Astrocyte (in vitro differentiated cells and primary cell): ENCODE measurements at regions not wholly inside any gene's neighbourhood (a gene's known extent, or its start where the extent isn't known, plus 50 kb on each side); places are given as distances from the start of the nearest gene placed in this dataset.

Source experiments
- DNase-seq: peaks from one replicate; pipeline ENCODE4 v3.0.0-alpha.2; 2010; ENCODE audit warnings: low read depth
- FAIRE-seq: peaks from 2 replicates; lab custom pipeline; 2011; peaks lifted over from hg19 to GRCh38; lab: Jason Lieb, UNC
- H2AFZ ChIP-seq: 2 replicates; pipeline ENCODE4 v1.6.0; 2012; ENCODE audit warnings: low read depth, low read length, inconsistent platforms
- H3K27ac ChIP-seq: 2 replicates; pipeline ENCODE4 v1.5.1; 2011; ENCODE audit warnings: low read depth, low read length, inconsistent platforms
- H3K27me3 ChIP-seq: 2 replicates; pipeline ENCODE4 v1.6.0; 2011; ENCODE audit warnings: low read length, inconsistent platforms; ENCODE audit not compliant: insufficient read depth
- H3K36me3 ChIP-seq: 2 replicates; pipeline ENCODE4 v1.5.1; 2011; ENCODE audit warnings: low read length, inconsistent platforms; ENCODE audit not compliant: insufficient read depth
- H3K4me1 ChIP-seq: 2 replicates; pipeline ENCODE4 v1.5.1; 2011; ENCODE audit warnings: low read length, inconsistent platforms; ENCODE audit not compliant: insufficient read depth
- H3K4me2 ChIP-seq: 2 replicates; pipeline ENCODE4 v1.6.0; 2012; ENCODE audit warnings: low read length, inconsistent platforms
- H3K4me3 ChIP-seq: 2 replicates; pipeline ENCODE4 v1.5.1; 2011; ENCODE audit warnings: low read depth, mild to moderate bottlenecking, low read length, inconsistent platforms; ENCODE audit not compliant: insufficient read depth
- H3K79me2 ChIP-seq: 2 replicates; pipeline ENCODE4 v1.6.0; 2012; ENCODE audit warnings: mild to moderate bottlenecking, low read length, inconsistent platforms; ENCODE audit not compliant: insufficient read depth
- H3K9ac ChIP-seq: 2 replicates; pipeline ENCODE4 v1.6.0; 2012; ENCODE audit warnings: mild to moderate bottlenecking, low read length, inconsistent platforms
- H3K9me3 ChIP-seq: 2 replicates; pipeline ENCODE4 v1.5.1; 2012; ENCODE audit warnings: low read depth, mild to moderate bottlenecking, low read length, inconsistent platforms; ENCODE audit not compliant: insufficient read depth
- H4K20me1 ChIP-seq: 2 replicates; pipeline ENCODE4 v1.6.0; 2012; ENCODE audit warnings: low read length, inconsistent platforms; ENCODE audit not compliant: insufficient read depth
- H3K27ac Mint-ChIP-seq: one replicate; pipeline ENCODE4 v1.8.0; 2021; ENCODE audit warnings: mild to moderate bottlenecking, mixed read lengths; ENCODE audit not compliant: unreplicated experiment
- H3K27me3 Mint-ChIP-seq: one replicate; pipeline ENCODE4 v1.8.0; 2021; ENCODE audit warnings: low read depth, mixed read lengths; ENCODE audit not compliant: unreplicated experiment
- H3K36me3 Mint-ChIP-seq: one replicate; pipeline ENCODE4 v1.8.0; 2021; ENCODE audit warnings: low read depth, mixed read lengths; ENCODE audit not compliant: unreplicated experiment
- H3K4me1 Mint-ChIP-seq: one replicate; pipeline ENCODE4 v1.8.0; 2021; ENCODE audit warnings: low read depth, mixed read lengths; ENCODE audit not compliant: unreplicated experiment
- H3K4me3 Mint-ChIP-seq: one replicate; pipeline ENCODE4 v1.8.0; 2021; ENCODE audit warnings: mild to moderate bottlenecking, moderate library complexity, mixed read lengths; ENCODE audit not compliant: unreplicated experiment
- H3K9me3 Mint-ChIP-seq: one replicate; pipeline ENCODE4 v1.8.0; 2021; ENCODE audit warnings: mild to moderate bottlenecking, mixed read lengths; ENCODE audit not compliant: unreplicated experiment
- EZH2 ChIP-seq: IDR thresholded peaks from 2 replicates; pipeline ENCODE4 v1.6.1; 2012; ENCODE audit warnings: mild to moderate bottlenecking, low read length, inconsistent platforms; ENCODE audit not compliant: insufficient read depth
- TF ChIP-seq, protein P1 (sequence below): IDR thresholded peaks from 2 replicates; pipeline ENCODE4 v1.5.1; 2011; ENCODE audit warnings: low read depth, mild to moderate bottlenecking, inconsistent platforms, low read length, moderate library complexity; ENCODE audit not compliant: insufficient read depth

DNA sequence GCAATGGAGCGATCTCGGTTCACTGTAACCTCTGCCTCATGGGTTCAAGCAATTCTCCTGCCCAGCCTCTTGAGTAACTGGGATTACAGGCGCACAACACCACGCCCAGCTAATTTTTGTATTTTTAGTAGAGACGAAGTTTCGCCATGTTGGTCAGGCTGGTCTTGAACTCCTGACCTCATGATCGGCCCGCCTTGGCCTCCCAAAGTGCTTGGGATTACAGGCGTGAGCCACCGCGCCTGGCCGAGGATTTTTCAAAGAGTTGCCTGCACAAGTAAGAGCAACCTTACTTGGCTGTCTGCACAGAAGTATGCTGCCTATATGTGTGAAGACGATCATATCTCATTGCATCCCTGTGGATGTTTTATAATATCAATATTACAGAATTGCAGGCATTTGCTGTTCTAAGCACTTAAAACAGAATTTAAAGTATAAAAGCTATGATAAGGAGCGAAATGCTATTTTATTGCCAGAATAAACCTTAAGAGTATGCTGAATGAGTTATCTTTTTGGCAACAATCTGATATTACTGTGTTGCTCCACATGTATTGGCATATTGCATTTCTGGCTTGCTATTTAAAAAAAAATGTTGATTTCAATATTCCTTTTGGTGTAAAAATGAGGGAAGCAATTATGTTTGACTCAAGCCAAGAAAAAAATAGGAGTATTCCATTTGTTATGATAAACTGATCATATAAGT, 379.4 kb upstream of the SEMA3D start:
- FAIRE-seq = no peak
- TF ChIP-seq, protein P1, sequence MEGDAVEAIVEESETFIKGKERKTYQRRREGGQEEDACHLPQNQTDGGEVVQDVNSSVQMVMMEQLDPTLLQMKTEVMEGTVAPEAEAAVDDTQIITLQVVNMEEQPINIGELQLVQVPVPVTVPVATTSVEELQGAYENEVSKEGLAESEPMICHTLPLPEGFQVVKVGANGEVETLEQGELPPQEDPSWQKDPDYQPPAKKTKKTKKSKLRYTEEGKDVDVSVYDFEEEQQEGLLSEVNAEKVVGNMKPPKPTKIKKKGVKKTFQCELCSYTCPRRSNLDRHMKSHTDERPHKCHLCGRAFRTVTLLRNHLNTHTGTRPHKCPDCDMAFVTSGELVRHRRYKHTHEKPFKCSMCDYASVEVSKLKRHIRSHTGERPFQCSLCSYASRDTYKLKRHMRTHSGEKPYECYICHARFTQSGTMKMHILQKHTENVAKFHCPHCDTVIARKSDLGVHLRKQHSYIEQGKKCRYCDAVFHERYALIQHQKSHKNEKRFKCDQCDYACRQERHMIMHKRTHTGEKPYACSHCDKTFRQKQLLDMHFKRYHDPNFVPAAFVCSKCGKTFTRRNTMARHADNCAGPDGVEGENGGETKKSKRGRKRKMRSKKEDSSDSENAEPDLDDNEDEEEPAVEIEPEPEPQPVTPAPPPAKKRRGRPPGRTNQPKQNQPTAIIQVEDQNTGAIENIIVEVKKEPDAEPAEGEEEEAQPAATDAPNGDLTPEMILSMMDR = no peak
- no peak for TF ChIP-seq EZH2
- no peaks in the 10 kb centered on the region for H3K27me3 Mint-ChIP-seq

DNA sequence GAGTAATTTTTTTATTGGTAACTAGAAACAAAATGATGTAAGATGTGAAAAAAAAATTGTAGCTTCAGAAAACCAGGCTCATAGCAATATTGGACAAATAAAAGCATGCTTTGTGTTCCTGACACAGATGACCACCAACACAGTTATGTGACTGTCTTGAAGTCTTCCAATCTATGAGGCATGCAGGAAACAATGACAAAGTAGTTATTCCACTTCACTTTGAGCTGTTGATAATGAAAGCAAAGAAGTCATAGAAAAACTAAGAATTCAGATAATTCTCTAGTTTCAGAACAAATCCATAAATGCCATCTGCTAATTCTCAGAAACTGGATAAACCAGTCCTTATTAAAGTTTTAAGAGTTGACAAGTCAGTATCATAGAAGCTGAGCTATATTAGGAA, 378.4 kb upstream of the SEMA3D start:
- no peaks in the 10 kb centered on the region for H3K79me2 ChIP-seq
- no peaks in the 10 kb centered on the region for H3K27me3 ChIP-seq
- no peak overlapping the region for H3K4me3 Mint-ChIP-seq
- no peak overlapping the region for H3K27ac Mint-ChIP-seq
- DNase-seq = no peak
- no peak for FAIRE-seq
- TF ChIP-seq, protein P1 = no peak
- no peak for TF ChIP-seq EZH2
- H4K20me1 ChIP-seq = no peaks in the 10 kb centered on the region
- H3K4me2 ChIP-seq = no peak overlapping the region
- no peak overlapping the region for H3K9ac ChIP-seq
- no peaks in the 10 kb centered on the region for H3K4me1 Mint-ChIP-seq
- no peaks in the 10 kb centered on the region for H3K27me3 Mint-ChIP-seq
- no peaks in the 10 kb centered on the region for H3K4me1 ChIP-seq
- H2AFZ ChIP-seq = no peak overlapping the region
- H3K27ac ChIP-seq = no peak overlapping the region
- H3K4me3 ChIP-seq = no peak overlapping the region
- H3K36me3 ChIP-seq = no peaks in the 10 kb centered on the region
- H3K9me3 Mint-ChIP-seq = no peaks in the 10 kb centered on the region
- H3K36me3 Mint-ChIP-seq = no peaks in the 10 kb centered on the region
- H3K9me3 ChIP-seq = no peaks in the 10 kb centered on the region

More for the DNA sequence above, 379.4 kb upstream of the SEMA3D start:
- Mint-ChIP-seq H3K36me3 (no peaks in the 10 kb centered on the region), H3K4me1 (no peaks in the 10 kb centered on the region), H3K9me3 (no peaks in the 10 kb centered on the region), H3K27ac (no peak overlapping the region), H3K4me3 (no peak overlapping the region)
- no peaks in the 10 kb centered on the region for H4K20me1 ChIP-seq
- no peak overlapping the region for H2AFZ ChIP-seq
- no peaks in the 10 kb centered on the region for H3K9me3 ChIP-seq
- no peaks in the 10 kb centered on the region for H3K36me3 ChIP-seq
- no peaks in the 10 kb centered on the region for H3K79me2 ChIP-seq
- H3K9ac ChIP-seq = no peak overlapping the region
- H3K27ac ChIP-seq = no peak overlapping the region
- no peak for DNase-seq
- H3K4me2 ChIP-seq = no peak overlapping the region
- H3K4me1 ChIP-seq = no peaks in the 10 kb centered on the region
- no peaks in the 10 kb centered on the region for H3K27me3 ChIP-seq
- no peak overlapping the region for H3K4me3 ChIP-seq

DNA sequence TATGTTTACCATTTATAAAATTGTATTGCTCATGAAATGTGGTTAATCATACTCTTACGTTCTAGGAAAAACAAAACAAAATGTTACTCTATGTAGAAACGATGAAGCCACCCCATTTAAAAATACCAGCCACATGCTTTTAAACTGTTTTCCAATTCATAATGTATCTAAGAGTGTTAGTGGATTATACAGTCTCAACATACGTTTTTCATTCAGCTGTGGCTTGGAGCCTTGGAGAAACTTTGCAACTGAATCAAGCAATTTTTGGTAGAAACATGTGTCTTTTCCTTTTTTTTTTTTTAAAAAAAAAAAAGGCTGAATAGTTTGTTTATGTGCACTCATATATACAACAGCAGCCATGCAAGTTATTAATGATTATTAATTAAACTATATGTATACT, 378.0 kb upstream of the SEMA3D start:
- no peak overlapping the region for H3K4me2 ChIP-seq

More for the DNA sequence above, 378.0 kb upstream of the SEMA3D start:
- no peak for TF ChIP-seq EZH2
- TF ChIP-seq, protein P1 = no peak
- no peak overlapping the region for H3K4me3 ChIP-seq
- no peak overlapping the region for H3K27ac ChIP-seq
- H3K79me2 ChIP-seq = no peaks in the 10 kb centered on the region
- H3K9me3 ChIP-seq = no peaks in the 10 kb centered on the region
- no peaks in the 10 kb centered on the region for H3K27me3 ChIP-seq
- no peaks in the 10 kb centered on the region for H3K36me3 ChIP-seq
- no peaks in the 10 kb centered on the region for H3K9me3 Mint-ChIP-seq
- no peaks in the 10 kb centered on the region for H4K20me1 ChIP-seq
- H2AFZ ChIP-seq = no peak overlapping the region
- FAIRE-seq (no peak), DNase-seq (no peak)
- no peak overlapping the region for H3K4me3 Mint-ChIP-seq
- no peaks in the 10 kb centered on the region for H3K27me3 Mint-ChIP-seq
- no peaks in the 10 kb centered on the region for H3K4me1 Mint-ChIP-seq
- no peak overlapping the region for H3K9ac ChIP-seq
- no peaks in the 10 kb centered on the region for H3K4me1 ChIP-seq
- no peak overlapping the region for H3K27ac Mint-ChIP-seq
- H3K36me3 Mint-ChIP-seq = no peaks in the 10 kb centered on the region
